ENCODE measurements at regions not wholly inside any gene's neighbourhood (a gene's known extent, or its start where the extent isn't known, plus 50 kb on each side); places are given as distances from the start of the nearest gene placed in this dataset.

- Histone ChIP-seq H4K91ac (ENCODE audit: insufficient read depth, low read depth, low read length) (peak overlapping the region; percentile 99), H3K36me3 (ENCODE audit: control insufficient read depth, insufficient read depth, low read length) (no peaks in the 10 kb centered on the region), H3K18ac (ENCODE audit: low read depth, low read length) (peak overlapping the region; percentile 89; the same call in 1 of the 2 replicates), H2BK120ac (ENCODE audit: low read depth, low read length) (peak overlapping the region; percentile 98), H2BK20ac (ENCODE audit: low read depth, low read length) (peak overlapping the region; percentile 98), H2BK5ac (ENCODE audit: low read depth, low read length, poor library complexity, severe bottlenecking) (peak overlapping the region; percentile 97), H4K5ac (ENCODE audit: low read depth, low read length) (peak overlapping the region; percentile 91), H2AFZ (replicated peaks; ENCODE audit: low read length, poor library complexity) (peak overlapping the region; percentile 93), H3K4me1 (ENCODE audit: control insufficient read depth, insufficient read depth, low read length) (peaks cover 46% of the 10 kb centered on the region), H4K8ac (ENCODE audit: low read depth in 2 of 2, low read length in 2 of 2) (peak overlapping the region; percentile 67 to 95; a peak in 3 of 4 replicates), H3K23ac (ENCODE audit: low read depth, low read length) (no peak overlapping the region), H3K56ac (ENCODE audit: extremely low read depth, insufficient read depth, low read length) (no peak overlapping the region), H2BK15ac (ENCODE audit: low read depth, low read length) (peak overlapping the region; percentile 93; the same call in 2 of the 3 replicates), H3K27me3 (ENCODE audit: control insufficient read depth, insufficient read depth, low read length) (no peaks in the 10 kb centered on the region), H3K4me3 (ENCODE audit: insufficient read depth, low read depth, low read length) (no peak overlapping the region), H2AK5ac (ENCODE audit: low read depth, low read length) (peak overlapping the region; percentile 98), H3K14ac (replicated peaks; ENCODE audit: low read depth, low read length) (peak overlapping the region; percentile 56; the same call in 1 of the 2 replicates), H4K20me1 (ENCODE audit: insufficient read depth, low read length) (no peaks in the 10 kb centered on the region), H3K27ac (ENCODE audit: insufficient read depth, low read length) (peak overlapping the region; percentile 40; the same call in 1 of the 2 replicates), H3K4me2 (ENCODE audit: low read depth, low read length) (no peak overlapping the region), H3K79me1 (ENCODE audit: low read depth in 1 of 2, low read length in 2 of 2) (peaks cover 7 to 31% of the 10 kb centered on the region in 2 experiments; a peak in 3 of 4 replicates), H3K4ac (ENCODE audit: low read depth, low read length) (peak overlapping the region; percentile 99), H3K9ac (ENCODE audit: low read depth, low read length) (0 out of 2 replicates have a peak overlapping the region, but pooled peaks have one; percentile 3), H2AK9ac (replicated peaks; ENCODE audit: low read depth, low read length, poor library complexity) (peak overlapping the region; percentile 1), H3K9me1 (ENCODE audit: insufficient read depth, low read length) (peaks cover 18% of the 10 kb centered on the region), H3K9me3 (ENCODE audit: control insufficient read depth, insufficient read depth, low read length) (no peaks in the 10 kb centered on the region)
- TF ChIP-seq CEBPB (IDR thresholded peaks at IDR 0.05; ENCODE audit: low read depth, low read length) = peak; percentile 53; the same call in 1 of the 2 replicates
- TF ChIP-seq FOS (IDR thresholded peaks at IDR 0.05; ENCODE audit: low read depth, low read length) = no peak
- WGBS, 2 experiments (ENCODE audit: extremely low coverage in 2 of 2, insufficient read length in 1 of 2) = no CpG with 5 or more reads among the region's 13 CpGs
- no peak; the same call in 1 of the 2 replicates for ATAC-seq (ENCODE audit: low read depth)
- ChIA-PET POLR2A (ENCODE audit: unreplicated experiment) (no interaction called here), CTCF (no interaction called here)
- dilution Hi-C loops (cut with HindIII; ENCODE audit: low sequenced_read_pairs, unreplicated experiment) (no loop called here), intact Hi-C loops (cut with micrococcal nuclease) (no loop called here), in situ Hi-C loops (cut with MboI; ENCODE audit: low sequenced_read_pairs) (no loop called here)
- no TSS peak for BruUV-seq (replicated peaks)
- DNase-seq = peak; percentile 43
Observed at GRCh38 chr6:169161572-169162167, 92.0 kb downstream of the THBS2 start.
